H9 (cell line): ENCODE measurements at regions not wholly inside any gene's neighbourhood (a gene's known extent, or its start where the extent isn't known, plus 50 kb on each side); places are given as distances from the start of the nearest gene placed in this dataset.

Experiments used
- DNase-seq: peaks from one replicate; pipeline ENCODE4 v3.0.0-alpha.2; 2017
- H2AFZ ChIP-seq: one replicate; pipeline ENCODE4 v1.6.1; 2013; ENCODE audit warnings: mild to moderate bottlenecking, low read length, control low read depth, moderate library complexity
- H2AK5ac ChIP-seq: 2 replicates; pipeline ENCODE4 v1.6.1; 2013; ENCODE audit warnings: low read length, control low read depth, mixed read lengths; ENCODE audit not compliant: insufficient read length
- H2BK120ac ChIP-seq: one replicate; pipeline ENCODE4 v1.6.1; 2013; ENCODE audit warnings: low read depth, mild to moderate bottlenecking, low read length, control low read depth, inconsistent platforms; ENCODE audit not compliant: poor library complexity, severe bottlenecking
- H2BK12ac ChIP-seq: 2 replicates; pipeline ENCODE4 v1.6.1; 2013; ENCODE audit warnings: low read length, control low read depth, mixed read lengths, low read depth; ENCODE audit not compliant: insufficient read length
- H2BK15ac ChIP-seq: 2 replicates; pipeline ENCODE4 v1.6.1; 2013; ENCODE audit warnings: low read depth, low read length, control low read depth
- H2BK20ac ChIP-seq: one replicate; pipeline ENCODE4 v1.6.1; 2013; ENCODE audit warnings: low read depth, mild to moderate bottlenecking, low read length, control low read depth, inconsistent platforms; ENCODE audit not compliant: poor library complexity, severe bottlenecking
- H2BK5ac ChIP-seq: 2 replicates; pipeline ENCODE4 v1.6.1; 2013; ENCODE audit warnings: low read length, control low read depth, mixed read lengths; ENCODE audit not compliant: insufficient read length
- H3K14ac ChIP-seq: 2 replicates; pipeline ENCODE4 v1.6.1; 2013; ENCODE audit warnings: low read length, control low read depth; ENCODE audit not compliant: insufficient read depth
- H3K18ac ChIP-seq: 2 replicates; pipeline ENCODE4 v1.6.1; 2013; ENCODE audit warnings: low read depth, mild to moderate bottlenecking, mixed read lengths, low read length, control low read depth; ENCODE audit not compliant: insufficient read length
- H3K23ac ChIP-seq: 2 replicates; pipeline ENCODE4 v1.6.1; 2013; ENCODE audit warnings: low read length, control low read depth, mixed read lengths, low read depth; ENCODE audit not compliant: insufficient read length
- H3K23me2 ChIP-seq: 2 replicates; pipeline ENCODE4 v1.6.1; 2013; ENCODE audit warnings: low read depth, mild to moderate bottlenecking, mixed read lengths, low read length, control low read depth; ENCODE audit not compliant: insufficient read length, poor library complexity, severe bottlenecking
- H3K27ac ChIP-seq: 2 replicates; pipeline ENCODE4 v1.5.1; 2013; ENCODE audit warnings: low read length, control low read depth, mixed read lengths, low read depth; ENCODE audit not compliant: insufficient read length
- H3K27me3 ChIP-seq: 2 replicates; pipeline ENCODE4 v1.6.1; 2013; ENCODE audit warnings: low read length, control low read depth, inconsistent platforms; ENCODE audit not compliant: insufficient read depth
- H3K4ac ChIP-seq: 2 replicates; pipeline ENCODE4 v1.6.1; 2013; ENCODE audit warnings: low read depth, mild to moderate bottlenecking, control low read depth, inconsistent platforms, low read length, moderate library complexity
- H3K4me1 ChIP-seq: 2 replicates; pipeline ENCODE4 v1.6.1; 2013; ENCODE audit warnings: low read length, control low read depth, inconsistent platforms; ENCODE audit not compliant: insufficient read depth
- H3K4me2 ChIP-seq: 2 replicates; pipeline ENCODE4 v1.6.1; 2013; ENCODE audit warnings: low read length, control low read depth, mixed read lengths; ENCODE audit not compliant: insufficient read length, insufficient read depth
- H3K56ac ChIP-seq: 2 replicates; pipeline ENCODE4 v1.6.1; 2013; ENCODE audit warnings: low read depth, mild to moderate bottlenecking, mixed read lengths, low read length, control low read depth; ENCODE audit not compliant: insufficient read length
- H3K79me1 ChIP-seq: 2 replicates; pipeline ENCODE4 v1.6.1; 2013; ENCODE audit warnings: low read depth, mild to moderate bottlenecking, moderate library complexity, low read length, control low read depth, inconsistent platforms; ENCODE audit not compliant: insufficient read depth, poor library complexity, severe bottlenecking
- H3K79me2 ChIP-seq: 2 replicates; pipeline ENCODE4 v1.6.1; 2013; ENCODE audit warnings: low read length, control low read depth, inconsistent platforms; ENCODE audit not compliant: insufficient read depth
- H3K9ac ChIP-seq: 2 replicates; pipeline ENCODE4 v1.6.1; 2013; ENCODE audit warnings: low read length, control low read depth, mixed read lengths; ENCODE audit not compliant: insufficient read length; ENCODE audit errors: extremely low read depth
- H3K9me3 ChIP-seq: one replicate; pipeline ENCODE4 v1.6.1; 2013; ENCODE audit warnings: low read depth, low read length, inconsistent platforms; ENCODE audit not compliant: control insufficient read depth
- H3T11ph ChIP-seq: one replicate; pipeline ENCODE4 v1.6.1; 2013; ENCODE audit warnings: mild to moderate bottlenecking, low read length, control low read depth, inconsistent platforms
- H4K20me1 ChIP-seq: one replicate; pipeline ENCODE4 v1.6.1; 2013; ENCODE audit not compliant: control insufficient read depth, insufficient read length, insufficient read depth
- H4K5ac ChIP-seq: 2 replicates; pipeline ENCODE4 v1.6.1; 2013; ENCODE audit warnings: low read depth, mild to moderate bottlenecking, mixed read lengths, low read length, control low read depth; ENCODE audit not compliant: insufficient read length
- H4K8ac ChIP-seq: replicated peaks from 2 replicates; pipeline ENCODE4 v1.6.1; 2013; ENCODE audit warnings: low read length, control low read depth, mixed read lengths, low read depth; ENCODE audit not compliant: insufficient read length
- H4K91ac ChIP-seq: 2 replicates; pipeline ENCODE4 v1.6.1; 2013; ENCODE audit warnings: low read depth, mild to moderate bottlenecking, moderate library complexity, mixed read lengths, low read length, control low read depth; ENCODE audit not compliant: insufficient read length
- H3K27ac Mint-ChIP-seq, 3 experiments: 2 replicates in 2 of 3; 3 replicates in 1 of 3; pipeline ENCODE4 v1.8.0; 2020 to 2021; ENCODE audit warnings: mixed read lengths in 3 of 3, mild to moderate bottlenecking in 1 of 3, moderate library complexity in 1 of 3
- H3K27me3 Mint-ChIP-seq: 2 replicates; pipeline ENCODE4 v1.8.0; 2021; ENCODE audit warnings: low read depth, mild to moderate bottlenecking, moderate library complexity, mixed read lengths
- H3K36me3 Mint-ChIP-seq, 3 experiments: 2 replicates in 2 of 3; 3 replicates in 1 of 3; pipeline ENCODE4 v1.8.0; 2020 to 2021; ENCODE audit warnings: low read depth in 3 of 3, mixed read lengths in 3 of 3; ENCODE audit not compliant: insufficient read depth in 1 of 3
- H3K4me1 Mint-ChIP-seq, 2 experiments: 2 replicates each; pipeline ENCODE4 v1.8.0; 2020; ENCODE audit warnings: mixed read lengths in 2 of 2
- H3K4me3 Mint-ChIP-seq, 2 experiments: 2 replicates in 1 of 2; 3 replicates in 1 of 2; pipeline ENCODE4 v1.8.0; 2020 to 2021; ENCODE audit warnings: mild to moderate bottlenecking in 2 of 2, mixed read lengths in 2 of 2, moderate library complexity in 1 of 2
- H3K9me3 Mint-ChIP-seq, 2 experiments: 2 replicates in 1 of 2; 3 replicates in 1 of 2; pipeline ENCODE4 v1.8.0; 2020; ENCODE audit warnings: mild to moderate bottlenecking in 2 of 2, mixed read lengths in 2 of 2, moderate library complexity in 1 of 2
- WGBS: extraction: QIAGEN DNeasy Blood & Tissue Kit; methylation state at CpG from one replicate; pipeline ENCODE4 v1.1.7; 2013; ENCODE audit warnings: missing lambda C conversion rate, low lambda C conversion rate, mixed read lengths; ENCODE audit not compliant: insufficient read length; ENCODE audit errors: extremely low coverage; 5-methylcytosine and 5-hydroxymethylcytosine counted together
- TF ChIP-seq, protein P1 (sequence below): fragments of 200-600 bp; sonication (generic); conservative IDR thresholded peaks from 3 replicates; pipeline ENCODE4 v1.8.0; 2021; ENCODE audit warnings: antibody characterized with exemption, mild to moderate bottlenecking

GRCh38 chrX:35699642-35700041, 98.5 kb upstream of the MAGEB16 start:
- no peaks in the 10 kb centered on the region for H3K9me3 ChIP-seq
- H2AK5ac ChIP-seq, result no peak overlapping the region
- H3K4me2 ChIP-seq, result no peak overlapping the region
- H4K8ac ChIP-seq, result no peak overlapping the region
- no peak overlapping the region for H3K14ac ChIP-seq
- Mint-ChIP-seq H3K9me3 (peaks cover 36 to 54% of the 10 kb centered on the region in 2 experiments), H3K4me1 (peaks cover 19 to 20% of the 10 kb centered on the region in 2 experiments), H3K36me3 (no peaks in the 10 kb centered on the region), H3K27ac (no peak overlapping the region), H3K27me3 (peaks cover 3% of the 10 kb centered on the region; the same call in 1 of the 2 replicates), H3K4me3 (no peak overlapping the region)
- no peaks in the 10 kb centered on the region for H3K79me2 ChIP-seq
- DNase-seq, result no peak
- TF ChIP-seq, protein P1, sequence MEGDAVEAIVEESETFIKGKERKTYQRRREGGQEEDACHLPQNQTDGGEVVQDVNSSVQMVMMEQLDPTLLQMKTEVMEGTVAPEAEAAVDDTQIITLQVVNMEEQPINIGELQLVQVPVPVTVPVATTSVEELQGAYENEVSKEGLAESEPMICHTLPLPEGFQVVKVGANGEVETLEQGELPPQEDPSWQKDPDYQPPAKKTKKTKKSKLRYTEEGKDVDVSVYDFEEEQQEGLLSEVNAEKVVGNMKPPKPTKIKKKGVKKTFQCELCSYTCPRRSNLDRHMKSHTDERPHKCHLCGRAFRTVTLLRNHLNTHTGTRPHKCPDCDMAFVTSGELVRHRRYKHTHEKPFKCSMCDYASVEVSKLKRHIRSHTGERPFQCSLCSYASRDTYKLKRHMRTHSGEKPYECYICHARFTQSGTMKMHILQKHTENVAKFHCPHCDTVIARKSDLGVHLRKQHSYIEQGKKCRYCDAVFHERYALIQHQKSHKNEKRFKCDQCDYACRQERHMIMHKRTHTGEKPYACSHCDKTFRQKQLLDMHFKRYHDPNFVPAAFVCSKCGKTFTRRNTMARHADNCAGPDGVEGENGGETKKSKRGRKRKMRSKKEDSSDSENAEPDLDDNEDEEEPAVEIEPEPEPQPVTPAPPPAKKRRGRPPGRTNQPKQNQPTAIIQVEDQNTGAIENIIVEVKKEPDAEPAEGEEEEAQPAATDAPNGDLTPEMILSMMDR, result no peak
- no peak overlapping the region for H2BK15ac ChIP-seq
- H3K79me1 ChIP-seq, result no peaks in the 10 kb centered on the region
- no peak overlapping the region for H3K56ac ChIP-seq
- no peak overlapping the region for H2AFZ ChIP-seq
- H3K23ac ChIP-seq, result no peak overlapping the region
- no peak overlapping the region for H3K27ac ChIP-seq
- H3K27me3 ChIP-seq, result no peaks in the 10 kb centered on the region
- H3K4me1 ChIP-seq, result no peaks in the 10 kb centered on the region; the same call in 1 of the 2 replicates
- no peak overlapping the region for H3K4ac ChIP-seq
- H4K91ac ChIP-seq, result no peak overlapping the region
- H2BK5ac ChIP-seq, result no peak overlapping the region
- H3K9ac ChIP-seq, result no peak overlapping the region
- H4K5ac ChIP-seq, result no peak overlapping the region
- no peaks in the 10 kb centered on the region for H3K23me2 ChIP-seq
- WGBS, result no CpG with 5 or more reads among the region's 2 CpGs
- H3T11ph ChIP-seq, result no peak overlapping the region
- no peak overlapping the region for H2BK120ac ChIP-seq
- no peaks in the 10 kb centered on the region for H4K20me1 ChIP-seq
- H3K18ac ChIP-seq, result no peak overlapping the region
- no peak overlapping the region for H2BK20ac ChIP-seq
- H2BK12ac ChIP-seq, result no peak overlapping the region
